NCI-H187 treated with DMSO at 0.1 percent for 48 hours (cell line): ENCODE measurements at regions not wholly inside any gene's neighbourhood (a gene's known extent, or its start where the extent isn't known, plus 50 kb on each side); places are given as distances from the start of the nearest gene placed in this dataset.

Source experiments
- DNase-seq: peaks from one replicate; lab custom pipeline; 2025; lab: John Stamatoyannopoulos, UW

DNA sequence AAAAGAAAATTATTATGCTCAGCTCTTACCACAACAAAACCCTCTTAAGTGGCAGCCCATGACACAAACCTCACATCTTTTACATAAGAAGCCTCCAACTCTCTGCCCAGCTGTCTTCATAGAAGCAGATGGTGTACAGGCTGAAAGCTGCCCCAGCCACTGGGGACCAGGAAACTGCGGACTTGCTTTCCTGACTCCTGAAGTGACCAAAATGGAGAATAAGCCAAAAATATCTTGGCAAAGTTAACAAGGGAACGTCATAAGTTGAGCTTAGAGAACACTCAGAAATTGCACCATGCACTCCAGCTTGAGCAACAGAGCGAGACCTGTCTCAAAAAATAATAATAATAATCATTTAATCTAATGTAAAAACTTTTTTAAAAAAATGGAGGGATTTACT lies 160.3 kb upstream of the CDYL start:
- no peak for DNase-seq

DNA sequence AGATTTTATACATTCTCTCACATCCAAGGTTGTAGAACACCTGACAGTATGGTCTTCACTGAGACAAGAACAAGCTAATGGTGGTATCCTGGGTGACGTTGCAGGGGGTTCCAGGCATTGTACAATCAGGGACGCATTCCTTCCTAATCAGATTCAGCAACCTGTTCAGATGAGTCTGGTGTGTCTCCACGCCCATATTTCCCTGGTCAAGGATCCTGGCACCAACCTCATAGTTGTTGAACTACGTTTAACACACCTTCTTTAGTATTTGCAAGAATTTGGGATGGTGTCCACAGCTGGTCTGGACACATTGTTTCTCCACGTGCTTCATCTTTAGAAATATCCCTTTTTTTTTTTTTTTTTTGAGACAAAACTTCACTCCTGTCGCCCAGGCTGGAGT lies 161.0 kb upstream of the CDYL start:
- DNase-seq, result no peak

DNA sequence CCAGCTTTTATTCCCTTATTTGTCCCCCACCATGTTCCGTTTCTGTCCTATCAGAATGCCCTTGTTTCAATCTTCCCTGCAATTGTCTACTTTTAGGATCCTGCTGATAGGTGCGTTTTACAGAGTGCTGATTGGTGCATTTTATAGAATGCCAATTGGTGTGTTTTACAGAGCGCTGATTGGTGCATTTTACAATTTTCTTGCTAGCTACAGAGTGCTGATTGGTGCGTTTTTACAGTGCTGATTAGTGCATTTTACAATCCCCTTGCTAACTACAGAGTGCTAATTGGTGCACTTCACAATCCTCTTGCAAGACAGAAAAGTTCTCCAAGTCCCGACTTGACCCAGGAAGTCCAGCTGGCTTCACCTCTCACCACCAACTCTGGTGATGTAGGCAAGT lies 161.6 kb upstream of the CDYL start:
- no peak for DNase-seq

DNA sequence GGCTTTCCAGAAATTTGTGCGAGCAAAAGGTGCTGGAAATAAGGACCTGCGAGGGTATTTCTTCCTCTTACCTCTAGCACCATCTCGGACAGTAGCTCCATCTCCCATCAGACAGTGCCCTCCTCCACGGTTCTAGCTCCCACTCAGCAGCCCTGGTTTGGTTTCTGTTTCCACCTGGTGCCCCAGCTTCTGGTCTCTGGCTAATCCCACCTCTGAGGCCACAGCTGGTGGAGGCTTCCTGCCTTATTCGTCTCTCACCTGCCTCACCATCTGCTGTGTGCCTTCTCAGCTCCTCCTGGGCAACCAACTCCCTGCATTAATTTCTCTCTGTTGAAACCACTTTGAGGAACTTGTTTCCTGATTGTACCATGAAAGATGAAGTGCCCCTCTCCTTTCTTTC lies 162.4 kb upstream of the CDYL start:
- DNase-seq, result no peak

DNA sequence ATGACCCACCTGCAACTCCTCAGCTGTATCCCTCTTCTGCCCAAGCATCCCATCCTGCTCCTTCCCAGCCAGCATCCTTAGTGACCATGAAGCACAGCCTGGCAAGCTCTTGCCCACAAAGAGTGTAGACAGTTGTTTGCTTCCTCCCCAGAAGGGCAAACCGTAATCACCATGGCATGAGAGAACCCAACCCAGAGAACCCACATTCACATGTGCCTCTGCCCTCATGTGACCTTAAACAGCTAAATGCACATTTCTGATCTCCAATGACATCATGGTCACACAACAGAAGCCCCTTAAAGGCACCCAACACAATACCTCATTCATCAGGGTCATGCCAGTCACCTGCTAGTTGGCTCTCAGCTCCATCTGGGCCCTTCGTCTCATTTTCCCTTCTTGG lies 162.8 kb upstream of the CDYL start:
- no peak for DNase-seq

DNA sequence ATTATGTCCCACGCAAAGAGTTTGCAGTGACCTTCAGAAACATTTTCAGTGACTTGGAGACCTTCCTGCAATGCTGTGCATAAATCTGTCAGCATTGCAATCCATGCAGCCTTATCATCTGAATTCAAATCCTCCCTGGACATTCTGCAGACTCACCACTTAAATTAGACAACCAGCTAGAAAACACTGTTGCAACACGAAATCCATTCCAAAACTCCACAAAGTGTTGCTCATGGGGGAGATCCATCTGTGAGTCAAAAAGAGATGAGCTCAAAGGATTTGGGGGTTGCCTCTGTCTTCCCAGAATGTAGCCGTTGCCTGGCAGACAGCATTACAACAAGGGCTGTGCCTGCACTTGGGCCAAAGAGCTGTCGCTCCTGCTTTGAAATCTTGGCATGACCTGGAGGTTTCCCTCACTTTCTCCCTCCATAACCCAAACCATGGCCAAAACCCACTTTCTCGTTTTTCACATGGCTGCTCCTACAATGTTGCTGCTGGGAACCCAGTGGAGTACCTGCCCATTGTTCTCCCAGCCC lies 163.5 kb upstream of the CDYL start:
- DNase-seq, result no peak

DNA sequence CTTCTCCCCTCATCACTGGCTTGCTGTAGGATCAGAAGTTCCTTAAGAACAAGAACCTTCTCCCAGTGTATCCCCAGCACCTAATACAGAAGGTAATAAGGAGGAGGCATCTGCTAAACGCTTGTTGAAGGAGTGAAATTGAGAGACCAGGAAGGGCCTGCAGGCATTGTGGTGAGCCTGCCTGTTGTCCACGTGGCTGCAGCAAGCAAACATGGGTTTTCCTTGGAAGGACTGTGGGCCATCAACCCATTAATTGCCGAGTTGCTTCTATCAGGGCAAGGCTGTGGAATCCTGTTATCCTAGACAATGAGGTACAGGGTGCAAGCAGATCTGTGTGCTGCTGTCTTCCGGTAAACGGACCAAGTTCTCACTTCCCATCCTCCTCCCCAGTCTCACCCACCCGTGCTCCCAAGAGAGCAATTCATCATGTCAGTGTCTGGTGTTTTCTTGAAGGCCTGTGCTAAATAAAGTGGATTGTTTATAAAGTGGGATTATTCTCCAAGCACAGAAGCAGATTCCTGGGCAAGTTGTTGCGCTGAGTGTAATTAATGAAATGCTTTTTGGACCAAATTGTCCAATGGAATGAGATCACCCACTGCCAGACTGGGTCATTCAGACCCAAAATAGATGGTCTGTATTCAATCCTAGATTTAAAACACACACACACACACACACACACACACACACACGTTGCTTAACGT lies 164.6 kb upstream of the CDYL start:
- no peak for DNase-seq

DNA sequence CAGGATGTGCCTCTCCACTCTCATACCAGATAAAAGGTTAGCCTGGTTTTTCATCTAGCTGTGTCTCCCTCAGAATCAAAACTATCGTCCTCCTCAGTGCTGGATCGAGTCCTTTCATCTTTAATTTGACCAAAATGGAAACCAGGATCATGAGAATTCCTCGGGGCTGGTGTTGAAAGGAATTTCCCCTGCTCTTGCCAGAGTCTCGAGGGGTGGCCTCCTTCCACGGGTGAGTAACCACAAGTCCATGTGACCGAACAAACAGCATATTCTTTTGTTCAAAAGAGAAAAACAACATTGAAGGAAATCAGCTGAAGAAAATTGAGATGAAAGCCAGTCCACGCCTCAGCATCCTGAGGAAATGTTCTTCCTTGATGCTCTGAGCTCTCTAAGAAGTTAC lies 165.9 kb upstream of the CDYL start:
- DNase-seq, result no peak

DNA sequence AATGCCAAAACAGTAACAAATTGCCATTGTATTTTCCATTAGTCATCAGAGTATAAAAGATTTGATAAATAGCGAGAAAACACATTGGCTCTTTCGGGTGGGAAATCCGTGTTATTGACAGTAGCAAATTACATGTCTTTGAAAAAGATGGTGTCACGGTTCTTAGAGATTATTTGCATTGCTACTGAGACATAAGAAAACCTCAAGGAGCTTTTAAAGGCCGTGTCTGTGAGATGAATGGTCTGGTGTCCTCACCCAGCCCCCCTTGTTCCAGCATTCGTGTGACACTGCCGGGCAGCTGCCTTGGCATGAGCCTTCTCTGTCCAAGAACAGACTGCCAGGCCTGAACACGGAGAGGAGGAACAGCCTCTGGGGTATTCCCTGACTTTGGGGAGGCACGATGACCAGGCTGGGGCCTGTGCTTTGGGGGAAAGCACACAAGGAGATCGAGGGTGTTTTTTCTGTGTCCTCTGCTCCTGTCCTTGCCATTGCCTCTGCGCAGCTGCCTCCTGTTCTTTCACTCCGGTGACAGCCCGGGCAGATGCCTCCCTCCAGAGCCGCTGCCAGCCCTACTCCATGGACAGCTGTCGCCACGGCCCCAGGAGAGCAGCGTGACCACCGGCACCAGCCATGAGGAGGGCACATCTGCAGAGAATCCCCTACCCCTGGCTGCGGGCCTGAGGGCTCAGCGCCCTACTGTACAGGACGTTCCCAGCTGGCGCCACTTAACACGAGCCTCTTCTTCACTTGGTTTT lies 167.7 kb upstream of the CDYL start:
- peak; percentile 17 for DNase-seq

DNA sequence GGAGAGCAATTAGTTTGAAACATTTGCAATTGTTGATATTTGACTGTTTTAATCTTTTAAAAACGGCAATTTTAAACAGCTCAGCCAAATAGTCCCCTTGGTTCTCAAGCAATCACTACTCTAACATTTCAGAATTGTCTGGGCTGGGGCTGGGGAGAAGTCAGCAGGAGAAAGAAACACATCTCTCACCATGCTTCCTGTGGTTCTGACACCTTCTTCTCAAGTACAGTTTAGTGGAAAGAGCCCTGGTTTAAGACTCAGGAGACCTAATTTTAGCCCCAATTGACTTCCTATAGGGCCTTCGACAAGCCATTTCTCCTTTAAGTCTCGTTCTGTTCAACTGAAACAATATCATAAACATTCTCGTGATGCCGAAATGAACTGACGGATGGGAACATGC lies 168.4 kb upstream of the CDYL start:
- no peak for DNase-seq

DNA sequence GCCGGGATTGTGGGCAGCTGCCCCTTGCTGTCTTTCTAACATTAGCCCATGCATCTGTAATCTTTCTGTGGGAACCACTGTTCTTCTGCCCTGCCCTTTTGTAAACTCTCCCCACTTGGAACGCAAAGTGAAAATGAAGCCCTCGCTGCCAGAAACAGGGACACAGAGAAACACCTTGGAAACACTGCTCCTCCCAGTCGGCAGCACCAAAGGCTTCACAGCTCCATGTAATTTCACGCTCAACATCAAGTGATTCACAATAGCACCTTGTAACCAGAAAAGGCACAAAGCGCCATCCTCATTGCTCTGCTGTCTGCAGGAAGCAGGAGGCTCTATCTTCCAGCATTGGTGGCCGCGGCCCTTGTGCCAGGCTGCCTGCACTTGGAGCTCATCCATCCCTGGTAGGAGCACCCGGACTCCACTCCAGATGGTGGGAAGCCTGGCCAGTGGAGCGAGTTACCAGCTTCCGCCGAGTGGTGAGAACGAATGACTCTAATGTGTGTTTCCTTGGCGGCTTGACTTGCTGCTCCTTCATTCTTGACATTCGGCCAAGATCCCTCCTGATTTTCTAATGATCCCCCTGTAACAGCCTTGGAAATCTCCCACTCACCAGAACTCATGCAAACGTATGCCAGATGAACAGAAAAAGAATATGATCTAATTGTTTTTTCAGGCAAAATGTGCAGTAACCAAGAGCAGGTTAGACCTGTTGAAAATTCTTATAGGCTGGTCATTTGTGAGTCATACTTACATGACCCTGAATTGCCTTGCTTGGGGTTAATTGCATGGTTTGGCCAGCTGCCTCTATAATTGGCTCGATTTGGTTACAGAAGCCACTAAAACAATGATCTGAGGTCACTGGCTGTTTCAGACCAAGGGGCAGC lies 169.1 kb upstream of the CDYL start:
- DNase-seq, result no peak

DNA sequence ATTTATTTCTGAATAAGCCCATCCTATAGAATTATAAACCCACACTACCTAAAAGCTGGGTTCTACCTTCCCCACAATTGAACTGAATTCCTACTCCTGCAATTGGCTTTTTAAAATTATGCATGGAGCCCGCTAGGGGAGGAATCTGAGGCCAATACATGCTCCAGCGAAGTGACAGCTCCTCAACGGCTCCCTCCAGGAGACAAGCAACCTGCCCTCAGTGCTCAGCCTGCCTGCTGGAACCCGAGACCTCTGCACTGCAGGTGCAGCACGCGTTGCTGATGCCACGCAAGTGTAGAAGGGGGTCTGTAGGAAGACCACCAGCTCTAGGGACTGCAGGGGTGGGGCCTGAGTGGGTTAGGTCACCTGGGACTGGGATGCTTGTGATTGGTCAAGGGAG lies 170.2 kb upstream of the CDYL start:
- no peak for DNase-seq

DNA sequence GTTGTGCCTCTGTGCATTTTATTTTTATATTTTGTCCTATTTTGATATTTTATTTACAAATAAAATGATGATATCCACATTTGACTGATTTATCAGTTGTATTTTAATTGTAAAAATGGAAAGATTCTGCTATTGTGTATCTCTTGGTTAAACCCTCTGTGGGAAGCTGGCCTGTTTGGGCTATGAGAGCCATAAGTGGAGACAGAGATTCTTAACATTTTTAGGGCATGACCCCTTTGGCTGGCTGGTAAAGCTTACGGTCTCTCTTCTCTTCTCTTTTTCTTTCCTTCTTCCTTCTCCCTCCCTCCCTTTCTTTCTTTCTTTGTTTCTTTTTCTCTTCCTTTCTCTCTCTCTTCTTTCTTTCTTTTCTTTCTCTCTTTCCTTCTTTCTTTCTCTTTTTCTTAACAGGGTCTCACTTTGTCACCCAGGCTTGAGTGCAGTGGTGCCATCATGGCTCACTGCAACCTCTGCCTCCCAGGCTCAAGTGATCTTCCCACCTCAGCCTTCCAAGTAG lies 172.3 kb upstream of the CDYL start:
- no peak for DNase-seq

DNA sequence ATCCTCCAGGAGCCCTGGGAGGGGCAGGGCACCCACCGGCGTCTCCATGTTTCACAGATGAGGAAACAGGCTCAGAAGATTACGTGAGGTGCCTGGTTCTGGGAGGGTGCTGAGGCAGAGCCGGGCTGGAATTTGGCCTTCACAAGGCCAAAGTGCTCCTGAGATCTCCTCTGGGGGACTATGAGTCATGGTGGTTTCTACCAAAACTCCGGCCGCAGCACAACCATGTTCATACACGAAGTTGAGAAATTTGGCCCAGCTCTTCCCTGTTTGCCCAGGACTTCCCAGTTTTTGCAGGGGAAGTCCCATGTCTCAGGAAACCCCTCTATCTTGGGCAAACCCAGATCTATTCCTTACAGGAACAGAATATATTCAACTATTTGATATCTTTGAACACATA lies 172.9 kb upstream of the CDYL start:
- DNase-seq, result no peak

DNA sequence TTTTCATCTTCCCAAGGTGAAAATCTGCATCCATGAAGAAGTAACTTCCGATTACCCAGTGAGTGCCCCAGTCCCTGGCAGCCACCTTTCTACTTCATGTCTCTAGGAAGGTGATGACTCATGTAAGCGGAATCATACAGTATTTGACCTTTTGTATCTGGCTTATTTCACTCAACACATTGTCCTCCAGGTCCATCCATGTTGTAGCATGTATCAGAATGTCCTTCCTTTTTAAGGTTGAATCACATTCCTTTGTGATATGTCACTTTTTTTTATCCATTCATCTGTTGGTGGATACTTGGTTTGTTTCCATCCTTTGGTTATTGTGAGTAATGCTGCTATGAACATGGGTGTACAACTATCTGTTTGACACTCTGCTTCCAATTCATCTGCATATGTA lies 176.3 kb upstream of the CDYL start:
- no peak for DNase-seq

DNA sequence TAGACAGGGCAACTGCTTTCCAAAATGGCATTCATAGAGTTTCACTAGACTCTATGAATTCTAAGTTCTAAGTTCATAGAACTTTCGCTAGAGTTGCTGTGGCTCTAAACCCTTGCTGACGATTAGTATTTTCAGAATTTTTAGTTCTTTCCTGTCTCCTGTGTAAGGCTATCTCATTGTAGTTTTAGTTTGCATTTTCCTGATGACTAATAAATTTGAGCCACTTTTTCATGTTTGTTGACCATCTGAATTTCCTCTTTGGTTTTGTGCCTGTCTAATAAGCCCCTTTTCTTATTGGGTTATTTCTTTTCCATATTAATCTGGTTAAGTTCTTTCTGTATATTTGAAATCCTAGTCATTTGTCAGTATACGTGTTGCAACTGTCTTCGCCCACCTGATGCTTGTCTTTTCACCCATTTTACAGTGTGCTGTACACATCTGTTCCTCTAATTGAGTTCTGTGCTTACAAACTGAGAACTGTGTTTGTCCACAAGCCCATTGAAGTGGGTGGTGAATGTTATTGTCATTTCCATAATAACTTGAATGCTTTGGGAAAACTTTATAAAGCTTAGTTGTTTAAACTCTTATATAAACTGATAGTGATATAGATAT lies 177.7 kb upstream of the CDYL start:
- no peak for DNase-seq

DNA sequence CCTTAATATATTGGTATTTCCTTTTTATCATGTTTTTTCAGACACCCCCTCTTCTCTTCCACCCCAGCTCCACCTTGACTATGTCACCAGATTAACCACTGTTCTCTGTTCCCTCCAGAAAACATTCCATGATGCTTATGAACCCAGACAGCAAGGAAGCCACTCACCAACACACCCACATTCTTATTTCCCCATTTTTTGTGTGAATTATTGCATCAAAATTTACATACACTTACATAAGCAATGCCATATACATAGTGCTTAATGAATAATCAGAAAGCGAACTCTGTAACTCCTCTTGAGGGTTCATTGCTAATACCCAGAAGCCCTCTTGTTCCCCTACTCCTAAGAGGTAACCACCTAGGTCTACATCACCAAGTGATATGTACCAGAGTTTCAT lies 182.3 kb upstream of the CDYL start:
- no peak for DNase-seq

DNA sequence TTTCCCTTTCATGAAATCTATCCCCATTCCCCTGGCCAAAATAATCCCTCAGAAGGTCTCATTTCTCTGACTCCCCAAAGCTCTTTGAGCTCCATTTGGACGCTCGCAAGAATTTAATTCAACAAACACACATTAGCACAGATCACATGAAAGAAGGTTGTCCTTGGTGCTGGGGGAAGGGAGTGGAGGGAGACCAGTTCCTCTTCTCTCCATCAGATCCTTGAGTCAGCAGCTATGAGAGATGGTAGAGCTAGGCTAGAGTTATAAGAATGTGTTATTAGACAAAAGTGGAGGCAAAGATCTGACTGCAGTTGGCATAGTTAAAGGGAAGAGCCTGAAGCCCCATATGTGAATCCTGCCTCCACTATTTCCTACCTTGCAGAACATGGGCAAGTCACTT lies 184.2 kb upstream of the CDYL start:
- DNase-seq, result no peak

DNA sequence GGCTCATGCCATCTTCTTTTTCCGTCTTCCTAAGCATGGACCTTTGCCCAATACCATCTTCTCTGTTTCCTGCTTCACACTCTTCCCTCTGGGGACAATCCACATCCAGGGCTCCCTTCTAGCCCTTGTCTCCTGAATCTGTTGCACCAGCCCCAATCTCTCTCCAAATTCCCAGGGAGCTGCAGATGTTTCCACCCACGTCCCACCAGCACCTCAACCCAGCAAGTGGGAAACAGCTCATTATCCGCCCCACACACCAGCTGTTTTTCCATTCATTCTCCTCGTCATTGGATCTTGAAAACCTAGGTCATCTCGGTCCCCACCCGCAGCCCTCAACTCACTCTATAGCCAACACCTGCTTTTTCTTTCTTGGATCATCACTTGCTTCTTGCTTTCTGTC lies 185.0 kb upstream of the CDYL start:
- no peak for DNase-seq

DNA sequence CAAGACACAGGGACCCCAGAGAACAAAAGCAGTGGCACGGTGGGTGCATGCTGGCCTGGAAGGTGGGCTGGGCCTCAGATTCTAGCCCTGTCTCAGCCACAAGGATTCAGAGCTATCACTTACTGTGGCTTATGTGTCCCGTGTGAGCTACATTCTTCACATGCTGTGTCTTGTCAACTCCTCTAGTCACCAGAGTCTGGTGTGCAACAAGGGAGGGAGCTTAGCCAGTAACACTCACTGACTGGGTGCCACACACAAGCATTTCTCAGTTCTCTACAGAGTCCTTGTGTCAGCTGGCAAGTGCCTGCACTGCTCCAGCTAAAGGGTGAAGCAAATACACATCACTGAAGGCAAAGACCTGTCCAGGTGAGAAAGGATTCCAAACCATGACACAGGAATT lies 186.9 kb upstream of the CDYL start:
- no peak for DNase-seq

DNA sequence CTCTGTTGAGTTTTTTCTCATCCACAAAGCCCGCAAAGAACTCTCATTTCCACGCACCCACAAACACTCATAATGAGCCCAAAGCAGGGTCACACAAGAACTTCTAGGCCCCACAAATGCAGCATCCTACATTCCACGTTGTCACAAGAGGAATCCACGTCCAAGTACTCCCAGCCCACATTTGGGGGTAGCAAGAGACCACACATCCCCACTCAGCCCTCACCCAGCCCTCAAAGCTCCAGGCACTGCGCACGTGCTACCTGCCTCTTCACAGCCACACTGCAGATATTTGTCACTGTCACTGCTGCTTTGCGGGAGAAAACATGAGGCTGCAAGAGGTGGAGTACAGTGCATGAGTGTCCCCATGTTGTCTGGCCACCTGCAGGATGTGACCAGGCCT lies 187.6 kb upstream of the CDYL start:
- no peak for DNase-seq

DNA sequence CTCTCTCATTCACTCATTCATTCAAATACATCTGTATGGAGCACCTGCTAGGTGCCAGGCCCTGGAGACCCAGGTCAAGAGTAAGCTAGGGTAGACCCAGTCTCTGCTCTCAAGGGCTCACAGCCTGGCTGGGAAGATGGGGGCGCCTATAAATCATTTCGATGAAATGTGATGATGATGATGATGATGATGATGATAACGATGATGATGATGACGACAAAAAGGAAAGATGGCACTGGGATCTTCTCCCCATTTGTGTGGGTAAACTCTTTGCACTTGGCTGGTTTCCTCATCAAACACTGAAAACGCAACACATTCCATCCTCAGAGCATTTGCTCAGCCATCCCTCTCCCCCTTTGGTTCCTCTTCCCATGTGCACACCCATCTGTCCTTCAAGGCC lies 188.0 kb upstream of the CDYL start:
- no peak for DNase-seq
